HepG2 (cell line): ENCODE measurements at regions not wholly inside any gene's neighbourhood (a gene's known extent, or its start where the extent isn't known, plus 50 kb on each side); places are given as distances from the start of the nearest gene placed in this dataset.

Experiments
- ATAC-seq: fragments of 200-7000 bp; cut with Tn5 transposase; 3 replicates; pipeline ENCODE4 v1.9.1; 2020; ENCODE audit warnings: mild to moderate bottlenecking, moderate library complexity
- BruUV-seq: library from RNA; stranded (reverse); fragments of 400-500 nt; replicated peaks from 2 replicates; lab custom pipeline; 2021; lab: Mats Ljungman, UMichigan
- CTCF ChIA-PET: fragments of 300-600 bp; formaldehyde crosslinking; extraction: SDS; loops from one replicate; lab custom pipeline; 2021; ENCODE audit warnings: low total read pairs, inconsistent platforms, low intra/inter-chr PET ratio; lab: Yijun Ruan, JAX
- POLR2A ChIA-PET: fragments of 350-600 bp; sonication (Branson Sonifier 250); formaldehyde crosslinking; loops from one replicate; lab custom pipeline; 2020; ENCODE audit warnings: antibody characterized with exemption, inconsistent platforms; lab: Yijun Ruan, JAX
- DNase-seq: peaks from one replicate; pipeline ENCODE4 v3.0.0-alpha.2; 2015; ENCODE audit warnings: low spot score
- FAIRE-seq: peaks from 3 replicates; lab custom pipeline; 2011; peaks lifted over from hg19 to GRCh38; lab: Jason Lieb, UNC
- H2AFZ ChIP-seq: one replicate; pipeline ENCODE4 v1.6.1; 2011; ENCODE audit warnings: low read length, inconsistent platforms
- H3K27ac ChIP-seq: fragments of 300-600 bp; 3 replicates; pipeline ENCODE4 v1.8.0; 2011; ENCODE audit warnings: mixed run types, mild to moderate bottlenecking, mixed read lengths, low read length, inconsistent platforms; ENCODE audit not compliant: insufficient read depth; ENCODE audit errors: extremely low read length
- H3K27me3 ChIP-seq, 2 experiments: fragments of 200-600 bp in 1 of 2; 2 replicates in 1 of 2; 3 replicates in 1 of 2; pipeline versions ENCODE4 v1.6.0 to v1.8.0; 2011; ENCODE audit warnings: low read length in 2 of 2, mild to moderate bottlenecking in 2 of 2, moderate library complexity in 2 of 2, inconsistent platforms in 1 of 2; ENCODE audit not compliant: insufficient read depth in 2 of 2, control insufficient read depth in 1 of 2
- H3K36me3 ChIP-seq, 2 experiments: fragments of 200-600 bp in 1 of 2; replicated peaks in 1 of 2; 2 replicates in 1 of 2; 3 replicates in 1 of 2; pipeline versions ENCODE4 v1.5.1 to v1.8.0; 2011; ENCODE audit warnings: low read length in 2 of 2, inconsistent platforms in 1 of 2; ENCODE audit not compliant: insufficient read depth in 2 of 2, control insufficient read depth in 1 of 2
- H3K4me1 ChIP-seq: 2 replicates; pipeline ENCODE4 v1.5.1; 2012; ENCODE audit warnings: low read length, inconsistent platforms; ENCODE audit not compliant: insufficient read depth
- H3K4me2 ChIP-seq: 2 replicates; pipeline ENCODE4 v1.6.0; 2011; ENCODE audit warnings: low read depth, low read length, inconsistent platforms
- H3K4me3 ChIP-seq, 3 experiments: fragments of 200-600 bp in 1 of 3; sonication (generic), shearing (Covaris generic) in 1 of 3; replicated peaks in 1 of 3; 2 replicates each; pipeline ENCODE4 v1.5.1; 2011 to 2016; ENCODE audit warnings: low read length in 3 of 3, inconsistent platforms in 2 of 3, low read depth in 2 of 3, mild to moderate bottlenecking in 2 of 3, control low read depth in 1 of 3, mixed read lengths in 1 of 3; ENCODE audit not compliant: insufficient read depth in 1 of 3
- H3K79me2 ChIP-seq: one replicate; pipeline ENCODE4 v1.6.1; 2011; ENCODE audit warnings: low read length, inconsistent platforms; ENCODE audit not compliant: insufficient read depth
- H3K9ac ChIP-seq: 2 replicates; pipeline ENCODE4 v1.6.0; 2011; ENCODE audit warnings: mild to moderate bottlenecking, low read depth, low read length, inconsistent platforms; ENCODE audit not compliant: insufficient read depth
- H3K9me3 ChIP-seq: 2 replicates; pipeline ENCODE4 v1.5.1; 2012; ENCODE audit warnings: mild to moderate bottlenecking, low read length
- H4K20me1 ChIP-seq: 2 replicates; pipeline ENCODE4 v1.6.0; 2011; ENCODE audit warnings: inconsistent platforms, mild to moderate bottlenecking, low read length, moderate library complexity; ENCODE audit not compliant: insufficient read depth
- BRD4 ChIP-seq: sonication (generic); formaldehyde crosslinking; IDR thresholded peaks from 2 replicates; pipeline ENCODE4 v1.4.0; 2020; ENCODE audit warnings: missing genetic modification reagents
- GABPB1 ChIP-seq: IDR thresholded peaks from 2 replicates; pipeline ENCODE4 v1.6.1; 2016; ENCODE audit warnings: mild to moderate bottlenecking, missing genetic modification reagents, moderate library complexity, missing compliant biosample characterization
- HES4 ChIP-seq: sonication (generic); formaldehyde crosslinking; IDR thresholded peaks from 2 replicates; pipeline ENCODE4 v1.9.0; 2021; ENCODE audit warnings: mild to moderate bottlenecking, missing genetic modification reagents, borderline replicate concordance
- NFYC ChIP-seq: IDR thresholded peaks from 2 replicates; pipeline ENCODE4 v1.6.1; 2016; ENCODE audit warnings: missing genetic modification reagents, missing compliant biosample characterization
- NRL ChIP-seq: sonication (generic); formaldehyde crosslinking; IDR thresholded peaks from 2 replicates; pipeline ENCODE4 v1.5.0; 2020; ENCODE audit warnings: missing genetic modification reagents, mild to moderate bottlenecking, moderate library complexity, borderline replicate concordance
- RORA ChIP-seq: sonication (generic); formaldehyde crosslinking; IDR thresholded peaks from 2 replicates; pipeline ENCODE4 v1.5.0; 2020; ENCODE audit warnings: mild to moderate bottlenecking, missing genetic modification reagents, moderate library complexity
- SIN3A ChIP-seq: IDR thresholded peaks from 2 replicates; pipeline ENCODE4 v1.6.1; 2011; ENCODE audit warnings: low read depth, mild to moderate bottlenecking, control low read depth, low read length, borderline replicate concordance
- SMC3 ChIP-seq: IDR thresholded peaks from 2 replicates; pipeline ENCODE4 v1.6.1; 2011; ENCODE audit warnings: low read length, improper control_type of control experiment
- ZNF451 ChIP-seq: sonication (generic); formaldehyde crosslinking; IDR thresholded peaks from 2 replicates; pipeline ENCODE4 v1.5.0; 2020; ENCODE audit warnings: mild to moderate bottlenecking, missing genetic modification reagents
- WGBS: methylation state at CpG from one replicate; pipeline ENCODE4 v1.1.6; 2017; ENCODE audit warnings: low lambda C conversion rate; 5-methylcytosine and 5-hydroxymethylcytosine counted together
- in situ Hi-C: cut with HindIII; loops from 2 replicates; pipeline ENCODE4 v1.10.0; 2017; ENCODE audit warnings: low pct_unique_long_range_greater_than_20kb; ENCODE audit not compliant: extremely low pct_ligation_motif_present
- intact Hi-C: fragments of 100-400 bp; cut with micrococcal nuclease; formaldehyde crosslinking; loops from one replicate; pipeline ENCODE4 v1.10.0; 2022; ENCODE audit not compliant: unreplicated experiment
- TF ChIP-seq, protein P1 (sequence below): sonication (generic); formaldehyde crosslinking; IDR thresholded peaks from 2 replicates; pipeline ENCODE4 v1.5.1; 2020; ENCODE audit warnings: mild to moderate bottlenecking, missing genetic modification reagents, borderline replicate concordance
- TF ChIP-seq, protein P2 (sequence below): IDR thresholded peaks from 2 replicates; pipeline ENCODE4 v1.6.1; 2016; ENCODE audit warnings: missing biosample characterization, missing genetic modification reagents, low read depth
- TF ChIP-seq, protein P3 (sequence below): fragments of 450-650 bp; IDR thresholded peaks from 2 replicates; pipeline ENCODE4 v1.6.1; 2017
- TF ChIP-seq, protein P4 (sequence below): sonication (generic); formaldehyde crosslinking; IDR thresholded peaks from 2 replicates; pipeline ENCODE4 v1.8.0; 2022; ENCODE audit warnings: missing genetic modification reagents, low read depth, mild to moderate bottlenecking, borderline replicate concordance
- TF ChIP-seq, protein P5 (sequence below): sonication (generic); formaldehyde crosslinking; IDR thresholded peaks from 2 replicates; pipeline ENCODE4 v1.4.0; 2020; ENCODE audit warnings: low read depth, mild to moderate bottlenecking, missing genetic modification reagents

DNA sequence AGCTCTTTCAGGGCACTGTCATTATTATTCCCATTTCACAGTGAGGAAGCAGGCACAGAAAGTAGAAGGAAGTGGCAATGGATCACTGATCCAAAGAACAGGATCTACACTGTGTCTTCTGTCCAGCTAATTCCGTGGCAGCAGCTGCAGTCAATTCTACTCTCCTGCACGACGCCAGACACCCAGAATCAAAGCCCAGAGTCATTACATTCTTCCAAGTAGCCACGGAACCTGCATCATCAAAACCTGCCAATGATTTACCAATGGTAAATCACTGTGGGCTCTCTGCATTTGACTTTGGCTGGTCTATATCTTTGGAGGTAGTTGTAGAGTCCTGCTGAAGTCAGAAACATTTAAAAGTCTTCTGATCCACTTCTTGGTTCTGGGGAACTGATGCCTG, 767.7 kb downstream of the LIG4 start (continued):
- TF ChIP-seq, protein P1, sequence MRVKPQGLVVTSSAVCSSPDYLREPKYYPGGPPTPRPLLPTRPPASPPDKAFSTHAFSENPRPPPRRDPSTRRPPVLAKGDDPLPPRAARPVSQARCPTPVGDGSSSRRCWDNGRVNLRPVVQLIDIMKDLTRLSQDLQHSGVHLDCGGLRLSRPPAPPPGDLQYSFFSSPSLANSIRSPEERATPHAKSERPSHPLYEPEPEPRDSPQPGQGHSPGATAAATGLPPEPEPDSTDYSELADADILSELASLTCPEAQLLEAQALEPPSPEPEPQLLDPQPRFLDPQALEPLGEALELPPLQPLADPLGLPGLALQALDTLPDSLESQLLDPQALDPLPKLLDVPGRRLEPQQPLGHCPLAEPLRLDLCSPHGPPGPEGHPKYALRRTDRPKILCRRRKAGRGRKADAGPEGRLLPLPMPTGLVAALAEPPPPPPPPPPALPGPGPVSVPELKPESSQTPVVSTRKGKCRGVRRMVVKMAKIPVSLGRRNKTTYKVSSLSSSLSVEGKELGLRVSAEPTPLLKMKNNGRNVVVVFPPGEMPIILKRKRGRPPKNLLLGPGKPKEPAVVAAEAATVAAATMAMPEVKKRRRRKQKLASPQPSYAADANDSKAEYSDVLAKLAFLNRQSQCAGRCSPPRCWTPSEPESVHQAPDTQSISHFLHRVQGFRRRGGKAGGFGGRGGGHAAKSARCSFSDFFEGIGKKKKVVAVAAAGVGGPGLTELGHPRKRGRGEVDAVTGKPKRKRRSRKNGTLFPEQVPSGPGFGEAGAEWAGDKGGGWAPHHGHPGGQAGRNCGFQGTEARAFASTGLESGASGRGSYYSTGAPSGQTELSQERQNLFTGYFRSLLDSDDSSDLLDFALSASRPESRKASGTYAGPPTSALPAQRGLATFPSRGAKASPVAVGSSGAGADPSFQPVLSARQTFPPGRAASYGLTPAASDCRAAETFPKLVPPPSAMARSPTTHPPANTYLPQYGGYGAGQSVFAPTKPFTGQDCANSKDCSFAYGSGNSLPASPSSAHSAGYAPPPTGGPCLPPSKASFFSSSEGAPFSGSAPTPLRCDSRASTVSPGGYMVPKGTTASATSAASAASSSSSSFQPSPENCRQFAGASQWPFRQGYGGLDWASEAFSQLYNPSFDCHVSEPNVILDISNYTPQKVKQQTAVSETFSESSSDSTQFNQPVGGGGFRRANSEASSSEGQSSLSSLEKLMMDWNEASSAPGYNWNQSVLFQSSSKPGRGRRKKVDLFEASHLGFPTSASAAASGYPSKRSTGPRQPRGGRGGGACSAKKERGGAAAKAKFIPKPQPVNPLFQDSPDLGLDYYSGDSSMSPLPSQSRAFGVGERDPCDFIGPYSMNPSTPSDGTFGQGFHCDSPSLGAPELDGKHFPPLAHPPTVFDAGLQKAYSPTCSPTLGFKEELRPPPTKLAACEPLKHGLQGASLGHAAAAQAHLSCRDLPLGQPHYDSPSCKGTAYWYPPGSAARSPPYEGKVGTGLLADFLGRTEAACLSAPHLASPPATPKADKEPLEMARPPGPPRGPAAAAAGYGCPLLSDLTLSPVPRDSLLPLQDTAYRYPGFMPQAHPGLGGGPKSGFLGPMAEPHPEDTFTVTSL (CRISPR knock-in tag), result no peak
- no peak for TF ChIP-seq NFYC (CRISPR knock-in tag)
- TF ChIP-seq, all 625 proteins: peak for 0

DNA sequence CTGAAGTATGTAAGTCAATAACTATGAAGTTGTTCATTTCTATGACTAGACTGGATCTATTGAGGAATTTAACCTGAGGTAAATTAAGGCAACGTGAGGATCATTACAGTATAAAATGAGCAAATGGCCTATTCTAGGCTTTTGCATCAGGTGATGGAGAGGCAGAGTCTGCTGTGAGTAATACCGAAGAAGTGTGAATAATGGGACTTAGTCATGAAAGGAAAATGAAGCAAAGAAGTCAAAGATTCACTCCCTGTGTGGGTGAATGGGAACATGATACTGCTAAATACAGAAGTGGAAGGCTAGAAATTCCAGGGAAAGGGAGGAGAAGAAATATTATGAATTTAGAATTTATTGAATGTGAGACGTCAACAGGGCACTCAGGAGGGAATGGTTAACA, 774.1 kb downstream of the LIG4 start:
- ChIA-PET CTCF (no interaction called here), POLR2A (no interaction called here)
- Histone ChIP-seq H4K20me1 (no peaks in the 10 kb centered on the region), H3K4me1 (no peaks in the 10 kb centered on the region), H3K79me2 (no peaks in the 10 kb centered on the region), H3K9me3 (no peaks in the 10 kb centered on the region), H3K27me3 (no peaks in the 10 kb centered on the region), H2AFZ (no peak overlapping the region), H3K4me2 (no peak overlapping the region), H3K4me3 (no peak overlapping the region), H3K27ac (no peak overlapping the region), H3K36me3 (no peaks in the 10 kb centered on the region), H3K9ac (no peak overlapping the region)
- intact Hi-C loops, result no loop called here
- in situ Hi-C loops, result no loop called here
- FAIRE-seq (no peak), ATAC-seq (no peak), DNase-seq (no peak)
- WGBS, result 1% methylated on average over 3 of the region's 3 CpGs
- BruUV-seq, result no TSS peak
- TF ChIP-seq, protein P2, sequence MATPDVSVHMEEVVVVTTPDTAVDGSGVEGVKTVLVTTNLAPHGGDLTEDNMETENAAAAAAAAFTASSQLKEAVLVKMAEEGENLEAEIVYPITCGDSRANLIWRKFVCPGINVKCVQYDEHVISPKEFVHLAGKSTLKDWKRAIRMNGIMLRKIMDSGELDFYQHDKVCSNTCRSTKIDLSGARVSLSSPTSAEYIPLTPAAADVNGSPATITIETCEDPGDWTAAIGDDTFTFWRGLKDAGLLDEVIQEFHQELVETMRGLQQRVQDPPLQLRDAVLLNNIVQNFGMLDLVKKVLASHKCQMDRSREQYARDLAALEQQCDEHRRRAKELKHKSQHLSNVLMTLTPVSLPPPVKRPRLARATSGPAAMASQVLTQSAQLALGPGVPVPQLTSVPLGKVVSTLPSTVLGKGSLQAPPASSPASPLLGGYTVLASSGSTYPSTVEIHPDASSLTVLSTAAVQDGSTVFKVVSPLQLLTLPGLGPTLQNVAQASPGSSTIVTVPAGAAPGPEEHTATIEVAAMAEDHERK (CRISPR knock-in tag), result no peak
- TF ChIP-seq GABPB1 (CRISPR knock-in tag) (no peak), SMC3 (no peak), RORA (CRISPR knock-in tag) (no peak), HES4 (CRISPR knock-in tag) (no peak), SIN3A (no peak), ZNF451 (CRISPR knock-in tag) (no peak), BRD4 (no peak), NRL (CRISPR knock-in tag) (no peak)
- TF ChIP-seq, protein P3, sequence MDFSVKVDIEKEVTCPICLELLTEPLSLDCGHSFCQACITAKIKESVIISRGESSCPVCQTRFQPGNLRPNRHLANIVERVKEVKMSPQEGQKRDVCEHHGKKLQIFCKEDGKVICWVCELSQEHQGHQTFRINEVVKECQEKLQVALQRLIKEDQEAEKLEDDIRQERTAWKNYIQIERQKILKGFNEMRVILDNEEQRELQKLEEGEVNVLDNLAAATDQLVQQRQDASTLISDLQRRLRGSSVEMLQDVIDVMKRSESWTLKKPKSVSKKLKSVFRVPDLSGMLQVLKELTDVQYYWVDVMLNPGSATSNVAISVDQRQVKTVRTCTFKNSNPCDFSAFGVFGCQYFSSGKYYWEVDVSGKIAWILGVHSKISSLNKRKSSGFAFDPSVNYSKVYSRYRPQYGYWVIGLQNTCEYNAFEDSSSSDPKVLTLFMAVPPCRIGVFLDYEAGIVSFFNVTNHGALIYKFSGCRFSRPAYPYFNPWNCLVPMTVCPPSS, result no peak
- TF ChIP-seq, protein P4, sequence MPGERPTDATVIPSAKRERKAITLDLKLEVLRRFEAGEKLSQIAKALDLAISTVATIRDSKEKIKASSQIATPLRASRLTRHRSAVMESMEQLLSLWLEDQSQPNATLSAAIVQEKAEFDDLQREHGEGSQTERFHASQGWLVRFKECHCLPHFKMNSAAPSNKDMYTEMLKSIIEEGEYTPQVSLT (CRISPR knock-in tag), result no peak
- TF ChIP-seq, protein P5, sequence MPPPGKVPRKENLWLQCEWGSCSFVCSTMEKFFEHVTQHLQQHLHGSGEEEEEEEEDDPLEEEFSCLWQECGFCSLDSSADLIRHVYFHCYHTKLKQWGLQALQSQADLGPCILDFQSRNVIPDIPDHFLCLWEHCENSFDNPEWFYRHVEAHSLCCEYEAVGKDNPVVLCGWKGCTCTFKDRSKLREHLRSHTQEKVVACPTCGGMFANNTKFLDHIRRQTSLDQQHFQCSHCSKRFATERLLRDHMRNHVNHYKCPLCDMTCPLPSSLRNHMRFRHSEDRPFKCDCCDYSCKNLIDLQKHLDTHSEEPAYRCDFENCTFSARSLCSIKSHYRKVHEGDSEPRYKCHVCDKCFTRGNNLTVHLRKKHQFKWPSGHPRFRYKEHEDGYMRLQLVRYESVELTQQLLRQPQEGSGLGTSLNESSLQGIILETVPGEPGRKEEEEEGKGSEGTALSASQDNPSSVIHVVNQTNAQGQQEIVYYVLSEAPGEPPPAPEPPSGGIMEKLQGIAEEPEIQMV, result no peak
